Fibroblast of villous mesenchyme (primary cell): ENCODE measurements at regions not wholly inside any gene's neighbourhood (a gene's known extent, or its start where the extent isn't known, plus 50 kb on each side); places are given as distances from the start of the nearest gene placed in this dataset.

Experiments
- DNase-seq: peaks from one replicate; pipeline ENCODE4 v3.0.0-alpha.2; 2010; ENCODE audit warnings: low read depth
- H3K4me3 ChIP-seq: 2 replicates; pipeline ENCODE4 v1.5.1; 2011; ENCODE audit warnings: low read depth, mild to moderate bottlenecking, low read length
- TF ChIP-seq, protein P1 (sequence below): IDR thresholded peaks from 2 replicates; pipeline ENCODE4 v1.5.1; 2012; ENCODE audit warnings: low read depth, mild to moderate bottlenecking, low read length; ENCODE audit not compliant: insufficient read depth

DNA sequence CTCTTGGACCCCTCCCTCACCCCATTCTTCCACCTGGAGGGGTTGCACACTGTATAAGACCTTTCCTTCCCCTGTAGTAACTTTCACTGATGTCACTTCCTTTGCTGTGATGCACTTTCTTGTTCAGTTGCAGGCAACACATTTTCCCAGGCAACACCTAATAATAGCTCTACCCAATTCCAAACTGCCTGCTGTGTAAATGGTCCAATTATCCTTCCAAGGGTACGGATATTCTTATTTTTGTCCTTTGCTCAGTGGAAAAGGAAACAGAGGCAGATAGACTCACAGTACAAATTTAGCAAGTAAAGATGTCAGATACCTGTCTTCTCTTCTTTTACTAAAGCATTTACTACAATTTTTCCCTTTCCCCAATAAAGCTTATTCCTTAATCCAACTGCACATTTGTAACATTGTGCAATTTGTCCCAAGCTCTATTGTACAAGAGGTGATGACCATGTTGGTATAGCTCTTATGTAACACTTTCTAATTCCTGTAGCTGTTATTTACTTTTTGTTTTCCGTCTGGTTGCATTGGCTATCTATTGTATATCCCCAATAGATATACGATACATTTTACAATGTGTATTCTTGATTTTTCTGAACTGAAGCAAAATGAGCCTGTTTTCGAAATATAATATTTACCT, 69.1 kb upstream of the NPFFR2 start:
- TF ChIP-seq, protein P1, sequence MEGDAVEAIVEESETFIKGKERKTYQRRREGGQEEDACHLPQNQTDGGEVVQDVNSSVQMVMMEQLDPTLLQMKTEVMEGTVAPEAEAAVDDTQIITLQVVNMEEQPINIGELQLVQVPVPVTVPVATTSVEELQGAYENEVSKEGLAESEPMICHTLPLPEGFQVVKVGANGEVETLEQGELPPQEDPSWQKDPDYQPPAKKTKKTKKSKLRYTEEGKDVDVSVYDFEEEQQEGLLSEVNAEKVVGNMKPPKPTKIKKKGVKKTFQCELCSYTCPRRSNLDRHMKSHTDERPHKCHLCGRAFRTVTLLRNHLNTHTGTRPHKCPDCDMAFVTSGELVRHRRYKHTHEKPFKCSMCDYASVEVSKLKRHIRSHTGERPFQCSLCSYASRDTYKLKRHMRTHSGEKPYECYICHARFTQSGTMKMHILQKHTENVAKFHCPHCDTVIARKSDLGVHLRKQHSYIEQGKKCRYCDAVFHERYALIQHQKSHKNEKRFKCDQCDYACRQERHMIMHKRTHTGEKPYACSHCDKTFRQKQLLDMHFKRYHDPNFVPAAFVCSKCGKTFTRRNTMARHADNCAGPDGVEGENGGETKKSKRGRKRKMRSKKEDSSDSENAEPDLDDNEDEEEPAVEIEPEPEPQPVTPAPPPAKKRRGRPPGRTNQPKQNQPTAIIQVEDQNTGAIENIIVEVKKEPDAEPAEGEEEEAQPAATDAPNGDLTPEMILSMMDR = no peak
- DNase-seq = no peak

GRCh38 chr4:71974681-71975080, 57.1 kb upstream of the NPFFR2 start:
- peak; percentile 9 for DNase-seq
- TF ChIP-seq, protein P1 = no peak
- no peak overlapping the region for H3K4me3 ChIP-seq

More for the DNA sequence above, 69.1 kb upstream of the NPFFR2 start:
- H3K4me3 ChIP-seq = no peak overlapping the region

DNA sequence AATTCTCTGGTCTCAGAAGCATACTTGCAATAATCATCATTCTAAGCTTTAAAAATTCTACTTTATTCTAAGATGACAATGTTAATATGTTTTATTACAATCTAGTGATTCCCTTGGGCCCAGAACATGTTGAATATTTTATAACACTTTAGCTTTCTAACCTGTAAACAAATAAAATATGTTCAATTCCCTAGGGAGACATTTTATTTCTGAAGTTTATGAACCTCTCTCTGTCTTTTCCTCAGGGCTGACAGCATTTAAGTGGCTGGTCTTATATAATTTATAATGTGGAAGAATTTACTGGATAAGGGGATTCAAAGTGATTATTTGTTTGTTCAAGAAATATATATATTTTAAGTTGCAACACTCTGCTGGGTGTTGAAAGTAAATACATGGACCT, 55.3 kb upstream of the NPFFR2 start:
- no peak for DNase-seq
- TF ChIP-seq, protein P1 = no peak

DNA sequence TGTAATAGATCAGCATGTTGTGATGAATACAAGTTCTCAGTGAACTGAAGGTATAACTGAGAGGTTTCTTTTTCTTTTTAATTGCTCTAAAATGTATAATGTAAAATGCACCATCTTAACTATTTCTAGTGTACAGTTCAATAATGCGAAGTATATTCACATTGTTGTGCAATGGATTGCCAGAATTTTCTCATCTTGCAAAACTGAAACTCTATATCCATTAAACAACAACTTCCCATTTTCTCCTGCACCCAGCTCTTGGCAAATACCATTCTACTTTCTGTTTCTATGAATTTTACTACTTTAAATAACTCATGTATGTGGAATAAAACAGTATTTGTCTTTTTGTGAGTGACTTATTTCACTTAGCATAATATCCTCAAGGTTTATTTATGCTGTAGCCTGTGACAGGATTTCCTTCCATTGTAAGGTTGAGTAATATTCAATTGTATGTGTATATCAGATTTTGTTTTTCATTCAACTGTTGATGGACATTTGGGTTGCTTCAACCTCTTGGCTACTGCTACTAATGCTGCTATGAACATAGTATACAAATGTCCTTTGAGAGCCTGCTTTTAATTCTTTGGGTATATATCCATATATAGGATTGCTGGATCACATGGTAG, 53.5 kb upstream of the NPFFR2 start:
- H3K4me3 ChIP-seq = no peak overlapping the region
- no peak for DNase-seq
- TF ChIP-seq, protein P1 = no peak

More for the DNA sequence above, 55.3 kb upstream of the NPFFR2 start:
- no peak overlapping the region for H3K4me3 ChIP-seq

GRCh38 chr4:71980976-71981375, 50.8 kb upstream of the NPFFR2 start:
- TF ChIP-seq, protein P1 = no peak
- no peak for DNase-seq
- no peak overlapping the region for H3K4me3 ChIP-seq
